OCI-LY1 (cell line): ENCODE measurements at regions not wholly inside any gene's neighbourhood (a gene's known extent, or its start where the extent isn't known, plus 50 kb on each side); places are given as distances from the start of the nearest gene placed in this dataset.

Experiments used
- CTCF ChIP-seq: fragments of 200-600 bp; sonication (generic), shearing (Covaris generic); IDR thresholded peaks from 2 replicates; pipeline ENCODE4 v1.5.1; 2017; ENCODE audit warnings: mild to moderate bottlenecking, antibody characterized with exemption, low read length, moderate library complexity, mixed read lengths
- EZH2 ChIP-seq: fragments of 200-600 bp; sonication (generic), shearing (Covaris generic); IDR thresholded peaks from 2 replicates; pipeline ENCODE4 v1.8.0; 2017; ENCODE audit warnings: borderline replicate concordance, mixed run types, mild to moderate bottlenecking, antibody characterized with exemption, low read length, moderate library complexity, mixed read lengths

GRCh38 chr2:142649581-142649980 lies 227.9 kb upstream of the KYNU start:
- TF ChIP-seq CTCF (no peak), EZH2 (no peak)
